Activated naive CD4-positive, alpha-beta T cell treated with anti-CD3 and anti-CD28 coated beads, Interleukin-2, amount 10 ng/mL, durations not matched to agents 7 days and 5 days (primary cell): ENCODE measurements at regions not wholly inside any gene's neighbourhood (a gene's known extent, or its start where the extent isn't known, plus 50 kb on each side); places are given as distances from the start of the nearest gene placed in this dataset.

Source experiments
- CTCF ChIA-PET: fragments of 350-600 bp; sonication (Branson Sonifier 250); formaldehyde crosslinking; loops from one replicate; lab custom pipeline; 2021; ENCODE audit warnings: antibody characterized with exemption; lab: Charles Lee
- DNase-seq: peaks from one replicate; pipeline ENCODE4 v3.0.0-alpha.2; 2020
- H3K27ac Mint-ChIP-seq: one replicate; pipeline ENCODE4 v1.8.0; 2021; ENCODE audit warnings: mild to moderate bottlenecking, moderate library complexity, mixed read lengths
- H3K27me3 Mint-ChIP-seq: one replicate; pipeline ENCODE4 v1.8.0; 2021; ENCODE audit warnings: mild to moderate bottlenecking, mixed read lengths
- H3K36me3 Mint-ChIP-seq: one replicate; pipeline ENCODE4 v1.8.0; 2021; ENCODE audit warnings: mixed read lengths
- H3K4me1 Mint-ChIP-seq: one replicate; pipeline ENCODE4 v1.8.0; 2021; ENCODE audit warnings: mixed read lengths
- H3K4me3 Mint-ChIP-seq: one replicate; pipeline ENCODE4 v1.8.0; 2021; ENCODE audit warnings: mild to moderate bottlenecking, moderate library complexity, mixed read lengths
- H3K9me3 Mint-ChIP-seq: one replicate; pipeline ENCODE4 v1.8.0; 2021; ENCODE audit warnings: mixed read lengths

DNA sequence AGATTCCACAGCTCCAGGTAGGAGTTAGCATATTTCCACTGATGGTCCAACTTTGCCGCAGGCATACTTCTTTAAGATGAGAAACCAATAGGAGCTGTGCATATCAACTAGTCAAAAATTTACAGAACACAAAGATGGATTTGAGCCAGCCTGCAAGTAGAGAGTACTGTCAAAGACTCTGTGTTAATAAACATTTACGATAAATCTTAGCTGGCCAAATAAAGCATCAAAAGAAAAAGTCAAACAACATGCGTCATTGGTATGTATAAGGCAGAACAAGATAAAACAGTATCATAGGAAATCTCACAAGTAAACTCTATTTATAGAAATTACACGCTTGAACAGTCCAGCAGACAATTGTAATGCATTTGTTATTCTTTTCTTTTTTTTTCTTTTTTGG lies 907.4 kb upstream of the AGA start:
- CTCF ChIA-PET: no interaction called here

DNA sequence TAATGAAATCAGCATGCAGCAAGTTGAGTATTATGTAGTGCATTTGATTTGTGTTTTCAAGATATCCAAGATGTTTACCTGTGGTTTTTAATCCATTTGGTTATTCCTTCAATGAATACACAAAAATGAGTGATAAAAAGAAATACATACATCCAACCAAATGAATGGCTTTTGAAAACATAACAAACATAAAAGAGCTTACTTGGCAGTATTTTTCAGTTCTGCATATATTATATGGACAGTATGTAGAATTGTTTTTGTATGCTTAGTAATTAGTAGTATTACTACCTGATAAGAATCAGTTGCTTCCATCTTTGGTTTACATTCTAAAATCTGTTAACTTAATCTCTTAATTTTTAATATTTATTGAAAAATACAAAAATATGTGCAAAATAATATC lies 908.9 kb upstream of the AGA start:
- peaks cover 4% of the 10 kb centered on the region for H3K9me3 Mint-ChIP-seq
- H3K27ac Mint-ChIP-seq: no peak overlapping the region
- no peaks in the 10 kb centered on the region for H3K36me3 Mint-ChIP-seq
- no peak for DNase-seq
- H3K4me3 Mint-ChIP-seq: no peak overlapping the region
- no peaks in the 10 kb centered on the region for H3K4me1 Mint-ChIP-seq
- H3K27me3 Mint-ChIP-seq: no peaks in the 10 kb centered on the region
- CTCF ChIA-PET: no interaction called here

More for the DNA sequence above, 907.4 kb upstream of the AGA start:
- H3K4me3 Mint-ChIP-seq: no peak overlapping the region
- no peak overlapping the region for H3K27ac Mint-ChIP-seq
- H3K36me3 Mint-ChIP-seq: no peaks in the 10 kb centered on the region
- H3K27me3 Mint-ChIP-seq: no peaks in the 10 kb centered on the region
- DNase-seq: no peak
- H3K4me1 Mint-ChIP-seq: no peaks in the 10 kb centered on the region
- peaks cover 3% of the 10 kb centered on the region for H3K9me3 Mint-ChIP-seq

DNA sequence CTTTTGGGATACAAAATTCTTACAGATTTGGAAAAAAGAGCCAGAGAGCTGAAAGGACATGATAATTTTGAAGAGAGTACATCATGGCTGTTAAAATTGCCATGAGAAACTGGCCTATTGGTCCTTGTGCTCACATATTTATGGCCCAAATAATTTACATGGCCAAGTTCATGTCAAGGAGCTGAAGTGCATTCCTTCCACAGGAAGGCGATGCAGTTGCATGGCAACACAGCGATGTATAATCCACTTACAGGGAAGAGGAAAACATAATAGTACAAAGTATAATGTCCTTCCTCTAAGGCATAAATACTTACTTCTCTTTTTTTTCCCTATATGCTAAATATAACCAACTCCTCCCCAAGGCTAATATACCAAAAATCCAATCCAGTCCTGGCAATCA lies 914.5 kb upstream of the AGA start:
- Mint-ChIP-seq H3K27ac (no peak overlapping the region), H3K9me3 (peaks cover 9% of the 10 kb centered on the region), H3K27me3 (no peaks in the 10 kb centered on the region), H3K4me1 (no peaks in the 10 kb centered on the region), H3K36me3 (no peaks in the 10 kb centered on the region), H3K4me3 (no peak overlapping the region)
- DNase-seq: no peak
- CTCF ChIA-PET: no interaction called here

DNA sequence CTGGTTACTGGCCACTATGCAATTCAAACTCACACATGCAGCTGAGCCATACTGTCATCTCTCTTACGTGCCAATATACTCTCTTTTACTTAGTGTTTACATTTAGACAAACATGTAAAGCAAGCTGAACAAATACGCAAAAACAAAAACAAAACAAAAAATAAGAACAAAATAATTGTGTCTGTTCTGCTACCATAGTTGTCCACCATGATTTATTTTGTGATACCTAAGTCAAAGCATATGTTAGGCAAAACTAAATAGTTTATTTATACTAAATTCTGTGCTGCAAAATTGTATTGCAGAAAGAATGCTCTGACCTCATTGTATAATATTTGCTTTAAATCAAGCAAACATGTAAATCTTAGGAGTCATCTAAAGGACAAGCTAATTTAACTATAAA lies 943.2 kb upstream of the AGA start:
- no peaks in the 10 kb centered on the region for H3K4me1 Mint-ChIP-seq
- H3K27me3 Mint-ChIP-seq: no peaks in the 10 kb centered on the region
- H3K27ac Mint-ChIP-seq: no peak overlapping the region
- H3K36me3 Mint-ChIP-seq: no peaks in the 10 kb centered on the region
- CTCF ChIA-PET: no interaction called here
- peaks cover 7% of the 10 kb centered on the region for H3K9me3 Mint-ChIP-seq
- no peak for DNase-seq
- no peak overlapping the region for H3K4me3 Mint-ChIP-seq

DNA sequence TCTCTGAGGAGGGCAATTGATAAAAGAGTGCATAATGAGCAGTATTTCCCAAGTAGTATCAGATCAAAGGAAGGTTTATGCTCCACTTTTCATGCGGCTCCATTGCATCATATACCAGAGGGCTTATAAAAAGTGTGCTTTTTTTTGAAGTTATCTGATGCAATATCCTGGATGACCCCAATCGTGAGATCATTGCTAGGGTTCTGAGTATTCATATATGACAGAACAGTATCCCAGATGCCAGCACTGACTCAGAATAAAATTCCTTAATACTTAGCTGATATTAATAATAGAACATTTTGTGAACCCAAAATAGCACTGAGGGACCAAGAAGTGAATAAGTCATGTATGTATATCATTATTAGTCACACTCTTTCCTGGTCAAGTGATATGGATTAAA lies 945.5 kb upstream of the AGA start:
- Mint-ChIP-seq H3K9me3 (peaks cover 7% of the 10 kb centered on the region), H3K4me3 (no peak overlapping the region), H3K36me3 (no peaks in the 10 kb centered on the region), H3K27ac (no peak overlapping the region), H3K27me3 (no peaks in the 10 kb centered on the region), H3K4me1 (no peaks in the 10 kb centered on the region)
- no peak for DNase-seq
- CTCF ChIA-PET: no interaction called here

DNA sequence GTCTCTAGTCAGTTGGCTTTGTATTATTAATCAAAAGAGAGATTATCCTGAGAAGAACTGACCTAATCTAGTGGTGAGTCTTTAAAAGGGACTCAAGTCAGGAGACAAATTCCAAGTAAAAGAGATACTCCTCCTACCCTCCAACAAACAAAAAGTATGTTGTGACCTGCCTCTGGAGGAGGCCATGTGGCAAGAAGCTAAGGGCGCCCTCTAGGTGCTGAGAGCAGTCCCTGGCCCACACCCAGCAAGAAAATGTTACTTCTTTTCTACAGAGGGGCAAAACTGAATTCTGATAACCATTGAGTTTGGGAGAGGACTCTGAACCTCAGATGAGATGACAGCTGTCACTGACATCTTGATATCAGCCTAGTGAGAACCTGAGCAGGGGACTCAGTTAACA lies 953.6 kb upstream of the AGA start:
- Mint-ChIP-seq H3K36me3 (no peaks in the 10 kb centered on the region), H3K27ac (no peak overlapping the region), H3K4me1 (no peaks in the 10 kb centered on the region), H3K9me3 (peaks cover 4% of the 10 kb centered on the region), H3K4me3 (no peak overlapping the region), H3K27me3 (no peaks in the 10 kb centered on the region)
- CTCF ChIA-PET: no interaction called here
- no peak for DNase-seq

DNA sequence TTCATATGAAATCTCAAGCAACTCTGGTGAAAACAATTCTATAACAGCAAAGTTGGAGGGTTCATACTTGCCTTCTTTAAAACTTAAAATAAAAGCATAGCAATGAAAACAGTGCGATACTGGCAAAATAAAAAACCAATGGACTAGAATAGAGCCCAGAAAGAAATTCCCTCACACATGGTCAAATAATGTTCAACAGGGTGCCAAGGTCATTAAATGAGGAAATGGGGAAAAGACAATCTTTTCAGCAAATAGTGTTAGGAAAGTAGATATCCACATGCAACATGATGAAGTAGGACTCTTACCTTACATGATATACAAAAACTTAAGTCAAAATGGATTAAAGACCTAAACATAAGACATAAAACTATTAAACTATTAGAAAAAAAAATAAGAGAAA lies 970.2 kb upstream of the AGA start:
- H3K9me3 Mint-ChIP-seq: peaks cover 3% of the 10 kb centered on the region
- H3K36me3 Mint-ChIP-seq: no peaks in the 10 kb centered on the region
- H3K27ac Mint-ChIP-seq: no peak overlapping the region
- no peaks in the 10 kb centered on the region for H3K4me1 Mint-ChIP-seq
- H3K4me3 Mint-ChIP-seq: no peak overlapping the region
- H3K27me3 Mint-ChIP-seq: no peaks in the 10 kb centered on the region
- no peak for DNase-seq
- CTCF ChIA-PET: no interaction called here

DNA sequence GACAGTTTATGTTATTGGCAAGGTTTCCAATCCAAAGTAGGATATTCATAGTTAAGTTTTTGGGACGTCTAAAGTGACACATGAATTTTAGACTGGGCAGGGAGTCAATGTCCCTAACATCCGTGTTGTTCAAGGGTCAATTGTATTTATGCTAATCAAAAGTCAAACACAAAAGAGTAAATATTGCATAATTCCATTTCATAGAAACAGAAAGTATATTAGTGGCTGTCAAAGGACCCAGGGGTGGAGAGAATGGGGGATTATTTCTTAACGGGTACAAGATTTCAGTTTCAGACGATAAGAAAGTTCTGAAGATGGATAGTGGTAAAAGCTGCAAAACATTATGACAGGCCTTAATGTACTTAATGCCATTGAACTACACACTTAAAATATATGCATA lies 971.8 kb upstream of the AGA start:
- DNase-seq: no peak
- H3K36me3 Mint-ChIP-seq: no peaks in the 10 kb centered on the region
- no peak overlapping the region for H3K27ac Mint-ChIP-seq
- CTCF ChIA-PET: no interaction called here
- no peaks in the 10 kb centered on the region for H3K27me3 Mint-ChIP-seq
- no peaks in the 10 kb centered on the region for H3K4me1 Mint-ChIP-seq
- no peak overlapping the region for H3K4me3 Mint-ChIP-seq
- no peaks in the 10 kb centered on the region for H3K9me3 Mint-ChIP-seq

DNA sequence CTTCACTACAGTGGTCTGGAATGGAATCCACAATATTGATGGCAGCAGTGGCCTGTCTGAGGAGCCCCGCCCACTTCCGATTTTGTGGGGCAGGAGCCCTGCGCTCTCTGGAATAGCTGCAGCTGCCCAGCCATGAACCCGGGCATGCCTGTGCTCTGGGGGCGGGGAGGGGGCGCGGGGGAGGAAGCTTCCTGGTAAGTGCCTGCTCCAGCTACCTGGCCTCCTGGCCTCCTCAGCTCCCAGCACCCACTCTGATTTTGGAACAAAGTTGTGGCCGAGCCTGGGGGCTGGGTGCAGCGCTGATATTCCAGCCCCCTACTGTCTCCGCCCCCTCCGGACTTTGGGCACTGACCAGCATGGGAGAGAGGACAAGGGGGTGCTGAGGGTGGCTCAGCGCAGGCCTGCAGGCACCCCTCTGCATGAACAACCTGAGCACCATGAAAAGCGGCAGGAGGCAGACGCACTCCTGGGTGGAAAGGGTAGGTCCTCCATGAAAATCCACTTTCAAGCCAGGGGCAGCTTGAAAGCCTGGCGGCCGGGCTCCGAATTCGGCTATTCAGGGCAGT lies 972.7 kb upstream of the AGA start:
- no peak overlapping the region for H3K4me3 Mint-ChIP-seq
- peaks cover 4% of the 10 kb centered on the region for H3K9me3 Mint-ChIP-seq
- H3K4me1 Mint-ChIP-seq: no peaks in the 10 kb centered on the region
- no peak for DNase-seq
- no peak overlapping the region for H3K27ac Mint-ChIP-seq
- no peaks in the 10 kb centered on the region for H3K27me3 Mint-ChIP-seq
- CTCF ChIA-PET: no interaction called here
- H3K36me3 Mint-ChIP-seq: no peaks in the 10 kb centered on the region

DNA sequence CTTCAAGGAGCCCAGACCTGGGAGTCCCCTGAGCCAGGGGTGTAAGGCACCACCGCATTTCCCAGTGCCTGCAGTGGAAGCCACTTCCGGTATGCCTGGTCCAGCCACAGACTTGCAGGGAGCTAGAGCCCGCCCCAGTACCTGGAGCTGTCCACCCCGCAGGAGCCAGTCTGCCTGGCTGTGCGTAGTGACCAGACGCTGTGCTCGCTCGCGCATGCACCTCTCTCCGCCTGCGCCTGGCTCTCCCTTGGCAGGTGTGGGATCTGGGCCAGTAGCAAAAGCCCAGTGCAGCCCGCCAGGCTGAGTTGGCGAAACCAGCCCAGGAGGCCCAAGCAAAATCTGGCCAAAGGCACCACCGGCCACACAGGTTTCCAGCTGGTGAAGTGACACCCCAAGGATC lies 973.7 kb upstream of the AGA start:
- DNase-seq: no peak
- CTCF ChIA-PET: interaction anchor here (0.6 kb wide), 1 partner anchor 36 kb away, joined by 3 read pairs; no protein-coding TSS in a partner anchor
- Mint-ChIP-seq H3K27ac (no peak overlapping the region), H3K36me3 (no peaks in the 10 kb centered on the region), H3K4me3 (no peak overlapping the region), H3K9me3 (peaks cover 4% of the 10 kb centered on the region), H3K4me1 (no peaks in the 10 kb centered on the region), H3K27me3 (no peaks in the 10 kb centered on the region)

DNA sequence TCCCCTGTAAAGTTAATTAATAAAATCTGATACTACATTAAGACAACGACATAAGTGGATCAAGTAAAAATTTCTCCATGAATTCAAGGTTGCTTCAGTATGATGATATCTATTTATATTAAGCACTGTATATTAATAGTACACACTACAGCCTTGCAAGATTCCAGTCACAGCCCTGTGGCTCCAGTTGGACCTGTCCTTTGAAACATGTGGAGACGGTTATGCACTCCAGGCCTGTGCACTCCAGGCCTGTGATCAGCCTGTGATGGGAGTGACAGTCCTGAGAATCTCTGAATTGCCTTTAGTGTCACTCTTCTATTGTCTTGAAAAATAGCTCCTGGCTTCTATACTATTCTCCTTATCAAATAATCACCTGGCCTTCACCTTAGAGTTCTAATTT lies 981.1 kb upstream of the AGA start:
- CTCF ChIA-PET: no interaction called here
- no peak overlapping the region for H3K27ac Mint-ChIP-seq
- H3K27me3 Mint-ChIP-seq: no peaks in the 10 kb centered on the region
- no peaks in the 10 kb centered on the region for H3K36me3 Mint-ChIP-seq
- no peak overlapping the region for H3K4me3 Mint-ChIP-seq
- H3K4me1 Mint-ChIP-seq: no peaks in the 10 kb centered on the region
- no peak for DNase-seq
- H3K9me3 Mint-ChIP-seq: peaks cover 4% of the 10 kb centered on the region

DNA sequence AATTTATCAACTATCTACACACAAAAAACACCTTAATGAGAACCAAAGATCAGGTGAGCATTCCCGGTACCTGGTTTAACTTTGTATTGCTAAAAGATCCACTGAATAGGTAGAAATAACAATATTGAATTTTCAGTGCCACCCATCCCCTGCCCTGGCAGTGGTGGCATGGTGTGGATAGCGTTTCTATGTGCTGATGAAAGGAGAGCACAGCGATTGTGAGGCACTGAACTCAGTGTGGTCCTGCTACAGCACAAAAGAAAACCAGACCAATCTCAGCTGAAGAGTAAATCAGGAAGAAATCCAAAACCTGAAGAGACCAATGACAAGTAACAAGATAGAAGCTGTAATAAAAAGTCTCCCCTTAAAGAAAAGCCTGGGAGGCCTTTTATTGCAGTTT lies 984.6 kb upstream of the AGA start:
- Mint-ChIP-seq H3K36me3 (no peaks in the 10 kb centered on the region), H3K9me3 (peaks cover 2% of the 10 kb centered on the region), H3K27me3 (no peaks in the 10 kb centered on the region), H3K27ac (no peak overlapping the region), H3K4me1 (no peaks in the 10 kb centered on the region), H3K4me3 (no peak overlapping the region)
- DNase-seq: no peak
- CTCF ChIA-PET: no interaction called here

DNA sequence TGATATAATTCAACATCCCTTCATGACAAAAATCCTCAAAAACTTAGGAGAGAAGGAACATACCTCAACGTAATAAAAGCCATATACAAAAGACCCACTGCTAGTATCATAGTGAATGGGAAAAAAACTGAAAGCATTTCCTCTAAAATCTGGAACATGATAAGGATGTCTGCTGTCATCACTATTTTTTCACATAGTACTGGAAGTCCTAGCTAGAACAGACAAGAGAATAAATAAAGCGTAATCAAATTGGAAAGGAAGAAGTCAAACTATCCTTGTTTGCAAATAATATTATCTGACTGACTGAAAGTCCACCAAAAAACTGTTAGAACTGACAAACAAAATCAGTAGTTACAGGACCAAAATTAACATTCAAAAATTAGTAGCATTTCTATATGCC lies 985.4 kb upstream of the AGA start:
- H3K4me1 Mint-ChIP-seq: no peaks in the 10 kb centered on the region
- CTCF ChIA-PET: no interaction called here
- H3K4me3 Mint-ChIP-seq: no peak overlapping the region
- H3K9me3 Mint-ChIP-seq: peaks cover 2% of the 10 kb centered on the region
- no peaks in the 10 kb centered on the region for H3K36me3 Mint-ChIP-seq
- H3K27me3 Mint-ChIP-seq: no peaks in the 10 kb centered on the region
- no peak overlapping the region for H3K27ac Mint-ChIP-seq
- no peak for DNase-seq

DNA sequence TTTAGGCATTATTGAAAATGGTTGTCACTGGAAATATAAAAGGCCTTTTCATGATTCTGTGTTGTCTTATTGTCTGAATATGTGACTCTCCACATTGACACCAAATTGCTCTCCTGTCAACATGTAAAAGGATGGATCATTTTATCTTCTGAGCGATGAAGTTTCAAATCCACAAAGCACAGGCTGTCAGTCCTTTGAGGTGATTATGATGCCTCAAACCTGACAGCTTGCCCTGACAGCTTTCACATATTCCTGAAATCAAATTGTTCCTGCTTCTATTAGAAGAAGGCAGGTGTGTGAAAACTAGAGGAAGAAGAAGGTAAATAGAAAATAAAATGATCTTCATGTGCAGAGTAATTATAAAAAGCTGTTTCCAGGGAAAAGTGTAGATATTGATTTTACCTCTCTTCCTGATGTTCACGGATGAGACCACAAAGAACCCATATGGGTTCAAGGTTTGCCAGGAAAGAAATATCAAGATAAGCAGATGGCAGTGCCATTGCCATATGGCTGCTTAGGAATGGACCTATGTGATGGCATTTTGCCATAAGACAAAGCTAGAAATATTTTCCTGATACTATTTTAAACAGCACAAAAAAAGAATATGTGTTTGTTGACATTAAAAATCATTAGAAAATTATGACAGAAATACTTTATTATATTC lies 1006.3 kb upstream of the AGA start:
- Mint-ChIP-seq H3K36me3 (no peaks in the 10 kb centered on the region), H3K4me1 (no peaks in the 10 kb centered on the region), H3K27ac (no peak overlapping the region), H3K9me3 (peaks cover 10% of the 10 kb centered on the region), H3K4me3 (no peak overlapping the region), H3K27me3 (no peaks in the 10 kb centered on the region)
- DNase-seq: no peak
- CTCF ChIA-PET: interaction anchor here (0.6 kb wide), 1 partner anchor 43 kb away, joined by 3 read pairs; no protein-coding TSS in a partner anchor

DNA sequence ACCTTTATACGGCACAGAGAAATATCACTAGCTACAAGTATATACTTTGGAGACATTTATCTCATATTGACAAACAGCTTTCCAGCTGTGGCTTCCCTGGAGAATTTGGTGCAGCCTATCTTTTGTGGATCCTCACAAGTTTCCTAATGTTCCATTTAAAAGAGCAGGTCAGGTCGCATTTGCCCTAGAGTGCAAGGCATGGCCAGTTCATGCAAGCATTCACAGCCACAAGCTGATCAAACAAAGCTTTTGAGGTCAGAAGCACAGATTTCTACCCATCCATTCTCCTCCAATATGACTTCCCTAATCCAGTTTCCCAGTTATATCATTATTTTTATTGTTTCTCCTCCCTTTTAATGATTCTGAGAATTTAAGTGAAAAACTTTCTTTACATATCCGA lies 1008.4 kb upstream of the AGA start:
- peaks cover 8% of the 10 kb centered on the region for H3K9me3 Mint-ChIP-seq
- H3K27me3 Mint-ChIP-seq: no peaks in the 10 kb centered on the region
- H3K36me3 Mint-ChIP-seq: no peaks in the 10 kb centered on the region
- CTCF ChIA-PET: no interaction called here
- H3K4me3 Mint-ChIP-seq: no peak overlapping the region
- no peak for DNase-seq
- no peaks in the 10 kb centered on the region for H3K4me1 Mint-ChIP-seq
- no peak overlapping the region for H3K27ac Mint-ChIP-seq
